ENCODE measurements at regions not wholly inside any gene's neighbourhood (a gene's known extent, or its start where the extent isn't known, plus 50 kb on each side); places are given as distances from the start of the nearest gene placed in this dataset.

- H3K4me1 ChIP-seq (ENCODE audit: insufficient read depth, low read length, poor library complexity, severe bottlenecking), result no peaks in the 10 kb centered on the region
- CTCF ChIA-PET (ENCODE audit: unreplicated experiment), result no interaction called here
- TF ChIP-seq CTCF (conservative IDR thresholded peaks at IDR 0.05; ENCODE audit: low read length), result no peak
- TF ChIP-seq EZH2phosphoT487 (IDR thresholded peaks at IDR 0.05; ENCODE audit: borderline replicate concordance, low read depth, low read length), result no peak
- DNase-seq (ENCODE audit: low spot score), result no peak
- H3K27ac ChIP-seq (ENCODE audit: low read depth, low read length, poor library complexity, severe bottlenecking), result no peak overlapping the region
- no TSS peak for BruUV-seq (replicated peaks)
- no peaks in the 10 kb centered on the region for H4K20me1 ChIP-seq (ENCODE audit: insufficient read depth, low read length)
- no peak overlapping the region for H3K4me2 ChIP-seq (ENCODE audit: low read length)
- POLR2A ChIA-PET, result no interaction called here
- no peaks in the 10 kb centered on the region for H3K9me2 ChIP-seq (ENCODE audit: insufficient read depth, low read length)
- H2AFZ ChIP-seq (ENCODE audit: low read length), result no peak overlapping the region
- H3K79me2 ChIP-seq (ENCODE audit: insufficient read depth, low read depth, low read length), result no peaks in the 10 kb centered on the region
- no peak overlapping the region for H3K4me3 ChIP-seq (ENCODE audit: low read depth, low read length, poor library complexity, severe bottlenecking)
- no peaks in the 10 kb centered on the region for H3K9me3 ChIP-seq (ENCODE audit: low read length)
- H3K36me3 ChIP-seq (ENCODE audit: insufficient read depth, low read length), result no peaks in the 10 kb centered on the region
- intact Hi-C loops (cut with micrococcal nuclease; ENCODE audit: unreplicated experiment), result no loop called here
Observed at GRCh38 chr19:32251634-32252332, 93.6 kb upstream of the ZNF507 start.

- TF ChIP-seq CTCF (conservative IDR thresholded peaks at IDR 0.05; ENCODE audit: low read length), result no peak
- TF ChIP-seq EZH2phosphoT487 (IDR thresholded peaks at IDR 0.05; ENCODE audit: borderline replicate concordance, low read depth, low read length), result no peak
- DNase-seq (ENCODE audit: low spot score), result no peak
- H2AFZ ChIP-seq (ENCODE audit: low read length), result no peak overlapping the region
- no peak overlapping the region for H3K27ac ChIP-seq (ENCODE audit: low read depth, low read length, poor library complexity, severe bottlenecking)
- CTCF ChIA-PET (ENCODE audit: unreplicated experiment), result no interaction called here
- H3K4me2 ChIP-seq (ENCODE audit: low read length), result no peak overlapping the region
- BruUV-seq (replicated peaks), result no TSS peak
- no peaks in the 10 kb centered on the region for H3K36me3 ChIP-seq (ENCODE audit: insufficient read depth, low read length)
- no peaks in the 10 kb centered on the region for H4K20me1 ChIP-seq (ENCODE audit: insufficient read depth, low read length)
- no peak overlapping the region for H3K4me3 ChIP-seq (ENCODE audit: low read depth, low read length, poor library complexity, severe bottlenecking)
- no peaks in the 10 kb centered on the region for H3K4me1 ChIP-seq (ENCODE audit: insufficient read depth, low read length, poor library complexity, severe bottlenecking)
- no peaks in the 10 kb centered on the region for H3K79me2 ChIP-seq (ENCODE audit: insufficient read depth, low read depth, low read length)
- intact Hi-C loops (cut with micrococcal nuclease; ENCODE audit: unreplicated experiment), result no loop called here
- no peaks in the 10 kb centered on the region for H3K9me3 ChIP-seq (ENCODE audit: low read length)
- POLR2A ChIA-PET, result no interaction called here
- H3K9me2 ChIP-seq (ENCODE audit: insufficient read depth, low read length), result no peaks in the 10 kb centered on the region
Observed at GRCh38 chr19:32252333-32252669, 93.1 kb upstream of the ZNF507 start.

GRCh38 chr19:32253683-32254508 is 91.5 kb upstream of the ZNF507 start:
- H3K4me3 ChIP-seq (ENCODE audit: low read depth, low read length, poor library complexity, severe bottlenecking), result no peak overlapping the region
- ChIA-PET CTCF (ENCODE audit: unreplicated experiment) (no interaction called here), POLR2A (no interaction called here)
- H2AFZ ChIP-seq (ENCODE audit: low read length), result no peak overlapping the region
- no peaks in the 10 kb centered on the region for H4K20me1 ChIP-seq (ENCODE audit: insufficient read depth, low read length)
- no peak overlapping the region for H3K27ac ChIP-seq (ENCODE audit: low read depth, low read length, poor library complexity, severe bottlenecking)
- TF ChIP-seq CTCF (conservative IDR thresholded peaks at IDR 0.05; ENCODE audit: low read length), result no peak
- TF ChIP-seq EZH2phosphoT487 (IDR thresholded peaks at IDR 0.05; ENCODE audit: borderline replicate concordance, low read depth, low read length), result no peak
- BruUV-seq (replicated peaks), result no TSS peak
- no peak for DNase-seq (ENCODE audit: low spot score)
- no peaks in the 10 kb centered on the region for H3K4me1 ChIP-seq (ENCODE audit: insufficient read depth, low read length, poor library complexity, severe bottlenecking)
- no peaks in the 10 kb centered on the region for H3K79me2 ChIP-seq (ENCODE audit: insufficient read depth, low read depth, low read length)
- H3K4me2 ChIP-seq (ENCODE audit: low read length), result no peak overlapping the region
- intact Hi-C loops (cut with micrococcal nuclease; ENCODE audit: unreplicated experiment), result no loop called here
- H3K9me3 ChIP-seq (ENCODE audit: low read length), result no peaks in the 10 kb centered on the region
- no peaks in the 10 kb centered on the region for H3K36me3 ChIP-seq (ENCODE audit: insufficient read depth, low read length)
- no peaks in the 10 kb centered on the region for H3K9me2 ChIP-seq (ENCODE audit: insufficient read depth, low read length)
